ENCODE measurements at regions not wholly inside any gene's neighbourhood (a gene's known extent, or its start where the extent isn't known, plus 50 kb on each side); places are given as distances from the start of the nearest gene placed in this dataset.
"Not testable (repeated sequence)": the region's sequence is repeated elsewhere in the genome, so short reads cannot be mapped to it uniquely, and the experiment has no call there.

- TF ChIP-seq, protein P1, sequence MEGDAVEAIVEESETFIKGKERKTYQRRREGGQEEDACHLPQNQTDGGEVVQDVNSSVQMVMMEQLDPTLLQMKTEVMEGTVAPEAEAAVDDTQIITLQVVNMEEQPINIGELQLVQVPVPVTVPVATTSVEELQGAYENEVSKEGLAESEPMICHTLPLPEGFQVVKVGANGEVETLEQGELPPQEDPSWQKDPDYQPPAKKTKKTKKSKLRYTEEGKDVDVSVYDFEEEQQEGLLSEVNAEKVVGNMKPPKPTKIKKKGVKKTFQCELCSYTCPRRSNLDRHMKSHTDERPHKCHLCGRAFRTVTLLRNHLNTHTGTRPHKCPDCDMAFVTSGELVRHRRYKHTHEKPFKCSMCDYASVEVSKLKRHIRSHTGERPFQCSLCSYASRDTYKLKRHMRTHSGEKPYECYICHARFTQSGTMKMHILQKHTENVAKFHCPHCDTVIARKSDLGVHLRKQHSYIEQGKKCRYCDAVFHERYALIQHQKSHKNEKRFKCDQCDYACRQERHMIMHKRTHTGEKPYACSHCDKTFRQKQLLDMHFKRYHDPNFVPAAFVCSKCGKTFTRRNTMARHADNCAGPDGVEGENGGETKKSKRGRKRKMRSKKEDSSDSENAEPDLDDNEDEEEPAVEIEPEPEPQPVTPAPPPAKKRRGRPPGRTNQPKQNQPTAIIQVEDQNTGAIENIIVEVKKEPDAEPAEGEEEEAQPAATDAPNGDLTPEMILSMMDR (IDR thresholded peaks at IDR 0.05; ENCODE audit: low read depth, low read length, poor library complexity, severe bottlenecking): not testable (repeated sequence)
- not testable (repeated sequence) for TF ChIP-seq EZH2phosphoT487 (IDR thresholded peaks at IDR 0.05; ENCODE audit: borderline replicate concordance, low read length)
These were observed 1297.1 kb downstream of the TBC1D22A start for GRCh38 chr22:48059521-48059920.
